GM13977 (cell line): ENCODE measurements at regions not wholly inside any gene's neighbourhood (a gene's known extent, or its start where the extent isn't known, plus 50 kb on each side); places are given as distances from the start of the nearest gene placed in this dataset.

ENCODE experiments used
- DNase-seq: peaks from one replicate; pipeline ENCODE4 v3.0.0; 2012; ENCODE audit warnings: low spot score
- in situ Hi-C: fragments of 300-500 bp; cut with MboI; formaldehyde crosslinking; loops from one replicate; pipeline ENCODE4 v1.12.0; 2022; ENCODE audit warnings: low sequenced_read_pairs, low pct_unique_long_range_greater_than_20kb, mixed read lengths, inconsistent platforms; ENCODE audit not compliant: unreplicated experiment
- TF ChIP-seq, protein P1 (sequence below): IDR thresholded peaks from 2 replicates; pipeline ENCODE4 v1.5.1; 2012; ENCODE audit warnings: mild to moderate bottlenecking, control low read depth; ENCODE audit not compliant: insufficient read depth; ENCODE audit errors: extremely low read depth, missing control alignments

DNA sequence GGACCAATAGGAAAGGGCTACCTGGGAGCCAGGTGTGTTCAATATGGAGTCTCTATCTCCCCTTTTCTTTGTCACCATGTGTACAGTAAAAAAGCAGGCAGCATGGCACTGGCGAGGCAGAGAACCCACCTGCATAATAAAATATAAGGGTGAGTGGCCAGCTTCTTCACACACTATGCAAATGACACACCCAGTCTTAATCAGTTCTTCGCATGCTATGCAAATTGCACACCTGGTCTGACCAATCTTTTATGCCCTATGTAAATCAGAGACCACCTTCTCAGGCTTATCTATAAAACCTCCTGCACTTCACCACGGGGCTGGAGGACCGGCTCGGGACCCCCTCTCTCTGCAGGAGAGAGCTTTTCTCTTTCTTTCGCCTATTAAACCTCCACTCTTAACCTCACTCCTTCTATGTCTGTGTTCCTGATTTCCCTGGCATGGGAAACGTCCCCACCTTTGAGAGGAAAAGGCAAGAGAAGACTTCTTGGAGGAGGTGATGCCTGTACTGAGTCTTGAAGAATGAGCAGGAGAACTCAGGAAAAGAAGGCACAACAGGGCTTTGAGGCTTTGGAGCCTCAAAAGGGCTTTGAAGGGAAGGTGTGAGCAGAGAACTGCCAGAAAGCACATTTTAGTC, 502.1 kb downstream of the GRIN2A start:
- in situ Hi-C loops, result no loop called here
- DNase-seq, result no peak
- TF ChIP-seq, protein P1, sequence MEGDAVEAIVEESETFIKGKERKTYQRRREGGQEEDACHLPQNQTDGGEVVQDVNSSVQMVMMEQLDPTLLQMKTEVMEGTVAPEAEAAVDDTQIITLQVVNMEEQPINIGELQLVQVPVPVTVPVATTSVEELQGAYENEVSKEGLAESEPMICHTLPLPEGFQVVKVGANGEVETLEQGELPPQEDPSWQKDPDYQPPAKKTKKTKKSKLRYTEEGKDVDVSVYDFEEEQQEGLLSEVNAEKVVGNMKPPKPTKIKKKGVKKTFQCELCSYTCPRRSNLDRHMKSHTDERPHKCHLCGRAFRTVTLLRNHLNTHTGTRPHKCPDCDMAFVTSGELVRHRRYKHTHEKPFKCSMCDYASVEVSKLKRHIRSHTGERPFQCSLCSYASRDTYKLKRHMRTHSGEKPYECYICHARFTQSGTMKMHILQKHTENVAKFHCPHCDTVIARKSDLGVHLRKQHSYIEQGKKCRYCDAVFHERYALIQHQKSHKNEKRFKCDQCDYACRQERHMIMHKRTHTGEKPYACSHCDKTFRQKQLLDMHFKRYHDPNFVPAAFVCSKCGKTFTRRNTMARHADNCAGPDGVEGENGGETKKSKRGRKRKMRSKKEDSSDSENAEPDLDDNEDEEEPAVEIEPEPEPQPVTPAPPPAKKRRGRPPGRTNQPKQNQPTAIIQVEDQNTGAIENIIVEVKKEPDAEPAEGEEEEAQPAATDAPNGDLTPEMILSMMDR, result no peak

DNA sequence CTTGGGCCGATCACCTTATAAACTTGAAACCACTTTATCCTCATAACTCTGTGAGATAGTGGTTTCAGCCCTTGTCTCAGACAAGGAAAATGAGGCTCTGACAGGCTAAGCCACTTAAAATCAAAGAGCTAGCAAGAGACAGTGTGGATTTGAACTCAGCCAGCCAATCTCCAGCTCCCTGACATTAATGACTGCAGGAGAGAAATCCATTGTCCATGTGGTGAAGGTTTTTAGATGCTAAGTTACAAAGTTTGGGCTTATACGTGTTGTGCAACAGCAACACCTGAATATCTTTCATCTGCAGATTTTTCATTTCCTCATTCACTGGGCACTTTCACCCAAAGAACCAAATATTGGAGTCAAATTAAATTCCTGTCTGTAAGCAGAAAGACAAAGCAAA, 501.3 kb downstream of the GRIN2A start:
- in situ Hi-C loops, result no loop called here
- TF ChIP-seq, protein P1, result no peak
- DNase-seq, result no peak

DNA sequence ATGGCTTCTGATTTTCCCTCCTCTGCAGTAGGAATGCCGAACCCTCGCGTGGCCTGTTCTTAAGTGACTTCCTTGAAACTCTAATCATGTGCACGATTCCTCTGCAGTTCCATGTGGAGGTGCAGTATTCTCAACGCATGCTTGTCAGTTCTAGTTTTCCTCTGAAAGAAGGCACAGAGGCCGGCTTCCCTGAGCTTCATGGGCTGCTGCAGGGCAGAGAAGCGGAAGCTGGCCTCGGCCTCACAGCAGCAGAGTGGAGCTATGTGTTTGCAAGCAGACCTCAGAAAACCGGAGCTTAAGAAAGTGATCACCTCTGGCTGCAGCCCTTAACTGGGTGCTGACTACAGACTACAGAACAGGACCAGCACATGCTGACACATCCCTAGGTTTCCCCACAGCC, 500.7 kb downstream of the GRIN2A start:
- in situ Hi-C loops, result no loop called here
- TF ChIP-seq, protein P1, result no peak
- DNase-seq, result no peak

DNA sequence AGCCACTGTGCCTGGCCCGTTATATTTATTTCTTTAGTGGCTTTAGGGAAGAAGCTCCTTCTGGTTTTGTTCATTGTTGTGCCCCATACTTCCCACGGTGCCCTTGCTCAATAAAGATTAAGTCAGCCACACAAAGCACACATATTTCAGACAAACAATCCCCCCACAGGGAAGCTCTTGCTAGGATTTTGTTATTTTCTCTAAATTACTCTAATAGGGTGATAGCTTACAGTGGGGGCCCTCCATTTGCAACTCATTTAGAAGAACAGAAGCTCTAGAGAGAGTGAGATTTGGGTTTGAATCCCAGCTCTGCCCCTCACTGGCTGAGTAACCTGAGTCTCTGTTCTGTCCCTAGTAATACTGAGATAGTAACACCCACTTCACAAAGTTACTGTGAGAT, 499.9 kb downstream of the GRIN2A start:
- TF ChIP-seq, protein P1, result no peak
- in situ Hi-C loops, result no loop called here
- no peak for DNase-seq

DNA sequence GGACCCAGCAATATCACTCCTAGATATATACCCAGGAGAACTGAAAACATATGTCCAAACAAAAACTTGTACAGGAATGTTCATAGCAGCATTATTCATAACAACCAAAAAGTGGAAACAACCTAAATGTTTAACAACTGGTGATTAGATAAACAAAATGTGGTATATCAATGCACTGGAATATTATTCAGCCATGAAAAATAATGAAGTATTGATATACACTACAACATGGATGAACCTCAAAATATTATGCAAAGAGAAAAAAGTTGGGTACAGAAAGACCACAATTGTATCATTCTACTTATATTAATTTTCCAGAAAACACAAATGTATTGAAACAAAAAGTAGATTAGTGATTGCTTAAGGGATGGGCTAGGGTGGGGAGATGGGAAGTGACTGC, 498.6 kb downstream of the GRIN2A start:
- TF ChIP-seq, protein P1, result no peak
- in situ Hi-C loops, result no loop called here
- DNase-seq, result no peak

DNA sequence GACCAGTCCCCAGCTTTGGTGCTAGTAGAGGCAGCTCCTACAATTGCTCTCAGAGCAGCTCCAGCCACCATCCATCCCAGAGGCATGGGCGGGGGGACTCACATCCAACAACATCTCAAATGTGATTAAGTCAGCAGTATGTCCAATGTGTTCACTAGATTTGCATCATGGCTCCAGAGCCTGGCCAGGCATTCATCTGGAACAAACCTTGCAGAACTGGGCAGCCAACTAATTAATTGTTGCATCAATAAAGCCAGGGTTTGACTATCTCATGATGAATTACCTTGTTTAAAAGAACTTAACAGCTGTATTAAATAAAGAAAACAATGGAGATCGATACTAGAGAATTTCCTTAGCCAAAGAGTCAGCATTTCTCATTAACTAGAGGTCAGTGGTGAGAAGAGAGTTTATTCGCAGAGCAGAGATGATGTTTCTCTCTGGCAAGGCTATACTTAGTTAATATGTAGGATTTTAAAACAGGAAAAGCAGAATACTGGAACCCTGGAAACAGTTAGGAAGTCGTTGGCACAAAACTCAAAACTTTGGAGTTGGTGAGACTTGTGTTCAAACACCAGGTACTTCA, 494.4 kb downstream of the GRIN2A start:
- in situ Hi-C loops, result no loop called here
- no peak for DNase-seq

More for the DNA sequence above, 494.4 kb downstream of the GRIN2A start:
- TF ChIP-seq, protein P1, result no peak
